ENCODE measurements at regions not wholly inside any gene's neighbourhood (a gene's known extent, or its start where the extent isn't known, plus 50 kb on each side); places are given as distances from the start of the nearest gene placed in this dataset.
"Not testable (repeated sequence)": the region's sequence is repeated elsewhere in the genome, so short reads cannot be mapped to it uniquely, and the experiment has no call there.

GRCh38 chr2:21194147-21194546 lies 70.4 kb downstream of the TDRD15 start:
- peaks cover 0 to 8% of the 10 kb centered on the region in 2 donors for H3K9me3 Mint-ChIP-seq
- ATAC-seq: no peak
- no peaks in the 10 kb centered on the region for H3K36me3 Mint-ChIP-seq
- DNase-seq (ENCODE audit: low spot score in 2 of 2): no peak
- no peak overlapping the region for H3K27ac Mint-ChIP-seq

GRCh38 chr2:21194858-21195271 lies 71.1 kb downstream of the TDRD15 start:
- no peak for DNase-seq (ENCODE audit: low spot score in 2 of 2)
- no peak for ATAC-seq
- Mint-ChIP-seq H3K9me3 (peaks cover 0 to 8% of the 10 kb centered on the region in 2 donors), H3K36me3 (no peaks in the 10 kb centered on the region), H3K27ac (no peak overlapping the region)

- Mint-ChIP-seq H3K36me3 (no peaks in the 10 kb centered on the region), H3K9me3 (peaks cover 0 to 8% of the 10 kb centered on the region in 2 donors), H3K27ac (no peak overlapping the region)
- ATAC-seq (no peak), DNase-seq (ENCODE audit: low spot score in 2 of 2) (no peak)
These were observed 71.6 kb downstream of the TDRD15 start for GRCh38 chr2:21195326-21195725.

- DNase-seq (ENCODE audit: low spot score in 2 of 2): no peak
- Mint-ChIP-seq H3K27ac (no peak overlapping the region), H3K36me3 (no peaks in the 10 kb centered on the region), H3K9me3 (no peaks in the 10 kb centered on the region)
- no peak for ATAC-seq
These were observed 74.9 kb downstream of the TDRD15 start for GRCh38 chr2:21198637-21199036.

GRCh38 chr2:21203976-21204375 lies 80.2 kb downstream of the TDRD15 start:
- DNase-seq (ENCODE audit: low spot score in 2 of 2): no peak
- no peak overlapping the region for H3K27ac Mint-ChIP-seq
- H3K36me3 Mint-ChIP-seq: no peaks in the 10 kb centered on the region
- no peak for ATAC-seq
- peaks cover 10 to 13% of the 10 kb centered on the region in 2 donors for H3K9me3 Mint-ChIP-seq

GRCh38 chr2:21214085-21214484 lies 90.3 kb downstream of the TDRD15 start:
- not testable (repeated sequence) for H3K27ac Mint-ChIP-seq; DNase-seq (ENCODE audit: low spot score in 2 of 2); H3K9me3 Mint-ChIP-seq; H3K36me3 Mint-ChIP-seq; ATAC-seq

- ATAC-seq (no peak), DNase-seq (ENCODE audit: low spot score in 2 of 2) (no peak)
- no peak overlapping the region for H3K27ac Mint-ChIP-seq
- no peaks in the 10 kb centered on the region for H3K36me3 Mint-ChIP-seq
- peaks cover 4 to 7% of the 10 kb centered on the region in 2 donors for H3K9me3 Mint-ChIP-seq
These were observed 93.7 kb downstream of the TDRD15 start for GRCh38 chr2:21217442-21217841.

GRCh38 chr2:21220930-21221329 lies 97.2 kb downstream of the TDRD15 start:
- DNase-seq (ENCODE audit: low spot score in 2 of 2): no peak
- Mint-ChIP-seq H3K27ac (no peak overlapping the region), H3K36me3 (no peaks in the 10 kb centered on the region), H3K9me3 (peaks cover 0 to 8% of the 10 kb centered on the region in 2 donors)
- ATAC-seq: no peak

- ATAC-seq (no peak), DNase-seq (ENCODE audit: low spot score in 2 of 2) (no peak)
- Mint-ChIP-seq H3K36me3 (no peaks in the 10 kb centered on the region), H3K9me3 (peaks cover 0 to 7% of the 10 kb centered on the region in 2 donors), H3K27ac (no peak overlapping the region)
These were observed 99.8 kb downstream of the TDRD15 start for GRCh38 chr2:21223618-21224017.

GRCh38 chr2:21228041-21228895 lies 104.5 kb downstream of the TDRD15 start:
- Mint-ChIP-seq H3K27ac (no peak overlapping the region), H3K9me3 (peaks cover 0 to 8% of the 10 kb centered on the region in 2 donors), H3K36me3 (no peaks in the 10 kb centered on the region)
- DNase-seq (ENCODE audit: low spot score in 2 of 2): no peak
- no peak for ATAC-seq

GRCh38 chr2:21229302-21229701 lies 105.5 kb downstream of the TDRD15 start:
- ATAC-seq: no peak

GRCh38 chr2:21230140-21230539 lies 106.4 kb downstream of the TDRD15 start:
- Mint-ChIP-seq H3K27ac (no peak overlapping the region), H3K9me3 (peaks cover 0 to 8% of the 10 kb centered on the region in 2 donors), H3K36me3 (no peaks in the 10 kb centered on the region)
- DNase-seq (ENCODE audit: low spot score in 2 of 2) (no peak), ATAC-seq (no peak)

More at GRCh38 chr2:21229302-21229701, 105.5 kb downstream of the TDRD15 start:
- peaks cover 0 to 8% of the 10 kb centered on the region in 2 donors for H3K9me3 Mint-ChIP-seq
- no peak overlapping the region for H3K27ac Mint-ChIP-seq
- no peaks in the 10 kb centered on the region for H3K36me3 Mint-ChIP-seq
- DNase-seq (ENCODE audit: low spot score in 2 of 2): no peak

- Mint-ChIP-seq H3K27ac (no peak overlapping the region), H3K9me3 (peaks cover 0 to 8% of the 10 kb centered on the region in 2 donors), H3K36me3 (no peaks in the 10 kb centered on the region)
- DNase-seq (ENCODE audit: low spot score in 2 of 2): no peak
- no peak for ATAC-seq
These were observed 108.2 kb downstream of the TDRD15 start for GRCh38 chr2:21231985-21232384.

- Mint-ChIP-seq H3K27ac (no peak overlapping the region), H3K9me3 (peaks cover 0 to 8% of the 10 kb centered on the region in 2 donors), H3K36me3 (no peaks in the 10 kb centered on the region)
- DNase-seq (ENCODE audit: low spot score in 2 of 2) (no peak), ATAC-seq (no peak)
These were observed 109.4 kb downstream of the TDRD15 start for GRCh38 chr2:21233194-21233593.

GRCh38 chr2:21234001-21234400 lies 110.2 kb downstream of the TDRD15 start:
- ATAC-seq: no peak
- Mint-ChIP-seq H3K27ac (no peak overlapping the region), H3K36me3 (no peaks in the 10 kb centered on the region), H3K9me3 (peaks cover 0 to 9% of the 10 kb centered on the region in 2 donors)
- no peak for DNase-seq (ENCODE audit: low spot score in 2 of 2)

- Mint-ChIP-seq H3K27ac (no peak overlapping the region), H3K36me3 (no peaks in the 10 kb centered on the region), H3K9me3 (peaks cover 4 to 10% of the 10 kb centered on the region in 2 donors)
- ATAC-seq (no peak), DNase-seq (ENCODE audit: low spot score in 2 of 2) (no peak)
These were observed 110.8 kb downstream of the TDRD15 start for GRCh38 chr2:21234464-21235120.

- Mint-ChIP-seq H3K9me3 (peaks cover 24 to 28% of the 10 kb centered on the region in 2 donors), H3K36me3 (peaks cover 0 to 11% of the 10 kb centered on the region in 2 donors)
- DNase-seq (ENCODE audit: low spot score in 2 of 2); H3K27ac Mint-ChIP-seq; ATAC-seq: not testable (repeated sequence)
These were observed 116.0 kb downstream of the TDRD15 start for GRCh38 chr2:21239749-21240148.

All from activated naive CD4-positive, alpha-beta T cell treated with anti-CD3 and anti-CD28 coated beads, Interleukin-2, amount 50 U/mL, for 72 hours (primary cell).